HepG2 (cell line): ENCODE measurements at regions not wholly inside any gene's neighbourhood (a gene's known extent, or its start where the extent isn't known, plus 50 kb on each side); places are given as distances from the start of the nearest gene placed in this dataset.

Experiments used
- TF ChIP-seq, protein P1 (sequence below): sonication (generic); formaldehyde crosslinking; IDR thresholded peaks from 2 replicates; pipeline ENCODE4 v1.5.0; 2020; ENCODE audit warnings: mild to moderate bottlenecking, missing genetic modification reagents, moderate library complexity
- TF ChIP-seq, protein P2 (sequence below): IDR thresholded peaks from 2 replicates; pipeline ENCODE4 v1.6.1; 2016; ENCODE audit warnings: missing compliant biosample characterization, missing genetic modification reagents, borderline replicate concordance

GRCh38 chr1:58869638-58870297 is 85.9 kb upstream of the JUN start:
- TF ChIP-seq, protein P1, sequence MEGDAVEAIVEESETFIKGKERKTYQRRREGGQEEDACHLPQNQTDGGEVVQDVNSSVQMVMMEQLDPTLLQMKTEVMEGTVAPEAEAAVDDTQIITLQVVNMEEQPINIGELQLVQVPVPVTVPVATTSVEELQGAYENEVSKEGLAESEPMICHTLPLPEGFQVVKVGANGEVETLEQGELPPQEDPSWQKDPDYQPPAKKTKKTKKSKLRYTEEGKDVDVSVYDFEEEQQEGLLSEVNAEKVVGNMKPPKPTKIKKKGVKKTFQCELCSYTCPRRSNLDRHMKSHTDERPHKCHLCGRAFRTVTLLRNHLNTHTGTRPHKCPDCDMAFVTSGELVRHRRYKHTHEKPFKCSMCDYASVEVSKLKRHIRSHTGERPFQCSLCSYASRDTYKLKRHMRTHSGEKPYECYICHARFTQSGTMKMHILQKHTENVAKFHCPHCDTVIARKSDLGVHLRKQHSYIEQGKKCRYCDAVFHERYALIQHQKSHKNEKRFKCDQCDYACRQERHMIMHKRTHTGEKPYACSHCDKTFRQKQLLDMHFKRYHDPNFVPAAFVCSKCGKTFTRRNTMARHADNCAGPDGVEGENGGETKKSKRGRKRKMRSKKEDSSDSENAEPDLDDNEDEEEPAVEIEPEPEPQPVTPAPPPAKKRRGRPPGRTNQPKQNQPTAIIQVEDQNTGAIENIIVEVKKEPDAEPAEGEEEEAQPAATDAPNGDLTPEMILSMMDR, result no peak
- TF ChIP-seq, protein P2, sequence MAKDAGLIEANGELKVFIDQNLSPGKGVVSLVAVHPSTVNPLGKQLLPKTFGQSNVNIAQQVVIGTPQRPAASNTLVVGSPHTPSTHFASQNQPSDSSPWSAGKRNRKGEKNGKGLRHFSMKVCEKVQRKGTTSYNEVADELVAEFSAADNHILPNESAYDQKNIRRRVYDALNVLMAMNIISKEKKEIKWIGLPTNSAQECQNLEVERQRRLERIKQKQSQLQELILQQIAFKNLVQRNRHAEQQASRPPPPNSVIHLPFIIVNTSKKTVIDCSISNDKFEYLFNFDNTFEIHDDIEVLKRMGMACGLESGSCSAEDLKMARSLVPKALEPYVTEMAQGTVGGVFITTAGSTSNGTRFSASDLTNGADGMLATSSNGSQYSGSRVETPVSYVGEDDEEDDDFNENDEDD (CRISPR knock-in tag), result no peak
